ENCODE measurements at regions not wholly inside any gene's neighbourhood (a gene's known extent, or its start where the extent isn't known, plus 50 kb on each side); places are given as distances from the start of the nearest gene placed in this dataset.

DNA sequence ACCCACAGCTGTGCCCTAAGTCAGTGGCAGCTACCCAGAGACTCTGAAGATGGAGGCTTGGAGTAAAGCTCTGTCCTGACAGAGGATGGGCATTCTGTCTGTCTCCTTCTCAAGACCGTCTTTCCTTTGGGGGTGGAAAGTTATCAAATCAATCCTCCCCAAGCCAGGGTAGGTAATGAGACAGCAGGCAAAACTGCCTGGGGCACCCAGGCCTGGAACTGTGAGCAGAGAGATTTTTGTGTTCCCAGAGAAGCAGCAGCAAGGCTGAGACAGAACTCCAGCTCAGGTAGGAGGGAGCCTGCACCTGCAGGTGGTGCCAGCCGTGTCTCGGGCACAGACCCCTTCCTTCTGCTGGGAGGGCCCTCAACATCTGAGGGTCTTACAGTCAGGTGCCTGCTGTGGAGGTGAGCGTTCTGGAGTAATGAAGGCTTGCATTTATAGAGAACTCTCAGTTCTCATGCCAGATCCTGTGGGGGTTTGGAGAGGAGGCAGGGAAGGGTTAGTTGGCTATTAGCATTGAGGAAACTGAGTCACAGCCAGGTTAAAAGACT lies 95.6 kb downstream of the RIPK4 start:
- FAIRE-seq = no peak

DNA sequence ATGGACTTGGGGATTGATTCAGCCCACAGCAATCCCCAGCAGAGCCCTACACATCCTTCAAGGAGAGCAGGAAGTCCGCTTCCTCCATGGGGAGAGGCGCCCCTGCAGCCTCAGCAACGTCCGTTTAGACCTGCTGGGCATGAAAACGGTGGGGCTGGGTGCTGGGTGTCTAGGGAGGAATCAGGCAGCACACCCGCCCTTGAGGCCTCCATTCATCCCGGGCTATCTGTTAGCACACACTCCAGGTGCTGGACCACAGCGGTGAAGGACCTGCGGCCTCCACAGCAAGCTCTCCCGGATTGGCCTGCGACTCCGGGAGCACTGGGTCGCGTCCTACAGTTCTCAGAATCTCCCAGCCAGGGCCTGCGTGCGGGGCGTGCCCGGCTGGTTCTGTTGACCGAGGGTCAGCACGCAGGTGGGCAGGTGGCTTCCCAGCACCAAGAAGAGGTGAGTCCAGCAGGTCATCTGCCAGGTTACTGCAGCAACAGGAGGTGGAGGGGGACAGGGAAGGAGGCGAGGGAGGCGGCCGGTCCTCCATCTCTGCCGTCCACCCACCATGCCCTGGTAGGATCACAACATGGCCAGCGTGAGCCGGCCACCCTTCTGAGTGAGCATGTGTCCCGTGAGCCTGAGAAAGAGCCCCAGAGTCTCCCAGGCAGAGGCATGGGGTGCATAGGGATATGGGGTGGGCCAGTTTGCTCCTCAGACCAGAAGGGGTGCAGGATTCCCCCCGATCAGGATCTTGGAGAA lies 96.6 kb downstream of the RIPK4 start:
- FAIRE-seq = no peak

DNA sequence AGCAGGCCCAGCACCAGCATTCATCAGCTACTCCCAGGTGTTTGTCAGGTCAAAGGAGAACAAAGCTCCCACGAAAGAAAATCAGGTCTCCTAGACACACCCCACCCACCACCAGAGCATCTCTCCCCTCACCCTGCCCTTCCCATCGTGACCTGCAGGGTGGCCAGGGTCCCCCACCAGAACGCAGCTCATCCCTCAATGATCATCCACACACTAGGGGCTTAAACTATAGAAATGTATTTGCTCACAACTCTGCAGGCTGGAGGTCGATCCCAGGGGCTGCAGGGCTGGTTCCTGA lies 97.4 kb downstream of the RIPK4 start:
- FAIRE-seq = no peak

DNA sequence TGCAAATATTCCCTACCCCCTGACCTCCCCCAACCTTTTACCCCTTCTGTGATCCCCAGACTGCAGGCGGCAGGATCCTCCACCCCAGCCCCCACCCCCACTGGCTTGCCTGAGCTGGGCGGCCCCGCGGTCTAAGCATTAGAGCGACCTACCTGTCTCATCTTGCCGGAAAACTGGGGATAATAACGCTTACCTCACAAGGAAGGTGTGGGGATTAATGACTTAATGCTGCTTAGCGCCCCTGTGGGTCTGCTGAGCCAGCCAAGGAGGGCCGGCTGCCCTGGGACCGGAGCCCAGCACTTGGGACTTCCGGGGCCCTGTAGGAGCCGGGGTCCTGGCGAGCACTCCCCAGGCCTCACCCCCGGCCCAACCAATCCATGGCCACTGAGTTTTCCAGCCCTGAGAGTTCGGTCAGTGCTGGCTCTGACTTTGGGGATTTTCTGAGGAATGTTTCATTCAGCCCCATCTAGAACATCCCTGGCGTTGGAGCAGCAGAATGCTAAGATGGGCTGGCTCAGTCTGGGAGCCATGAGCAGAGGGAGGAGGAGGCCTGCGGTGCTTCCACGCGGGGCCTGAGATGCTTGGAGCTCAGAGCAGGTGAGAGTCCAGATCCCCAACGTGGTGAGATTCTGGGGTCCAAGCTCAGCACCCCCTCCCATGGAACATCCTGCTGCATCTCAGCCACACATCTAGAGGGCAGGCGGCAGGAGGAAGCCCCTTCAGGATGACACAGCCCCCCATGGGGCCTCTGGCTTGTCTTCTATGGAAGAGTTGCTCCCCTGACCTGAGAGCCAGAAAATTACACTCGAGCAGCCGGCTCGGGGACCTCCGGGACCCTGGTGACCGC lies 97.9 kb downstream of the RIPK4 start:
- no peak for FAIRE-seq

DNA sequence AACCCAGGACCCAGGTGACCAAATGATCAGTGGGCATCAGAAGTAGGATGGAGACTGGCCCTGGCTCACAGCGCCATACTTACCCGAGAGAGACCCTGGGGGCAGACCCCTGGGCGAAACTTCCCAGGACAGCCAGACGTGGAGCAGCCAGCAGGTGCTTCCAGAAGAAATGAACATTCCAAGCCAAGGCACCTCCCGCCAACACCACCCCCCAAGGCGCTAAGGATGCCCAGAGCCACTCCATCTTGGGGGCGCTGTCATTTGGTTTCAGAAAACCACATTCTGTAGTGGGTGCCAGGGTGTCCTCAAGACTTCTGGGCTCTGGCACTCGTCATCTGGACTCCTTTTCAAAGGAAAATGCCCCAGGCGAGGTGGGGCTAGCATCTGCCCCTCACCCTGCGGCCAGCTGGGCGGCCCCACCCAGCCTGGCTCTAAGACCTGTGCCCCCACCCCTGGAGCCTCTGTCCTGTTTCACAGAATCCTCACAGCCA lies 98.8 kb downstream of the RIPK4 start:
- no peak for FAIRE-seq

DNA sequence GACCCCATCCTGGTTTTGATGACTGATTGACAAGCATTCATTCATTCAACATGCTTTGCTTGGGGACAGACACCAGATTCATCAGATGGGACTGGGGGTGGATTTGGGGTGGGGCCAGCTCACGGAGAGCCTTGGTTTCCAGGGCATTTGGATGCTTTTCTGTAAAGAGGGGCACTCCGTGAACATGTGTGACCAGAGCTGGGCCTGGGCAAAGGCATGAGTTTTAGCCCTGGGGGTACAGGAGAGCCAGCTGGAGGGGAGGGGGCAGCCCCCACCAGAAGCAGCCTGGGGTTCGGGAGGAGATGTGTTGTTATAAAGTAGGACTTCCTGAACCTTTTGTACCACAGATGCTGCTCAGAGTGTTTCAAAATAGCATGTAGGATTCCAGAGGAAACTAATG lies 99.7 kb downstream of the RIPK4 start:
- no peak for FAIRE-seq

DNA sequence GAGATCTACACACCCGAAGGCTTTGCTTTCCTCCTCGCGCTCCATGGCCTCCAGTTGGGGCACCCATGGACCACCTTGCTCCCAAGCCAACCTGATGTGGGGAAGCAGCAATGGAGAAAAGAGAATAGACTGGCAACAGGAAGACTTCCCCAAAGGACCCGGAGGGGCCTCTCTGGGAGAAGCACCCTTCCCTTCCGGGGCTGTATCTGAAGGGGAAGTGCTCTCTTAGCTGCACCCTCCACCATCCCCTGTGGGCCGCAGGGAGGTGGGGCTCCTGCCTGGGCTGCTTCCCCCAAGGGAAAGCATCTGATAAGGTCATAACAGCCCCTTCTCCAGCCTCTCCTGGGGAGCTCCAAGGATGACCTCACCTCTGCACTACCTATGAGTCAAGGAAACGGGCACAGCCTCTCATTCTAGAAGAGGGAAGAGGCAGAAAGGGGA lies 100.2 kb downstream of the RIPK4 start:
- no peak for FAIRE-seq

DNA sequence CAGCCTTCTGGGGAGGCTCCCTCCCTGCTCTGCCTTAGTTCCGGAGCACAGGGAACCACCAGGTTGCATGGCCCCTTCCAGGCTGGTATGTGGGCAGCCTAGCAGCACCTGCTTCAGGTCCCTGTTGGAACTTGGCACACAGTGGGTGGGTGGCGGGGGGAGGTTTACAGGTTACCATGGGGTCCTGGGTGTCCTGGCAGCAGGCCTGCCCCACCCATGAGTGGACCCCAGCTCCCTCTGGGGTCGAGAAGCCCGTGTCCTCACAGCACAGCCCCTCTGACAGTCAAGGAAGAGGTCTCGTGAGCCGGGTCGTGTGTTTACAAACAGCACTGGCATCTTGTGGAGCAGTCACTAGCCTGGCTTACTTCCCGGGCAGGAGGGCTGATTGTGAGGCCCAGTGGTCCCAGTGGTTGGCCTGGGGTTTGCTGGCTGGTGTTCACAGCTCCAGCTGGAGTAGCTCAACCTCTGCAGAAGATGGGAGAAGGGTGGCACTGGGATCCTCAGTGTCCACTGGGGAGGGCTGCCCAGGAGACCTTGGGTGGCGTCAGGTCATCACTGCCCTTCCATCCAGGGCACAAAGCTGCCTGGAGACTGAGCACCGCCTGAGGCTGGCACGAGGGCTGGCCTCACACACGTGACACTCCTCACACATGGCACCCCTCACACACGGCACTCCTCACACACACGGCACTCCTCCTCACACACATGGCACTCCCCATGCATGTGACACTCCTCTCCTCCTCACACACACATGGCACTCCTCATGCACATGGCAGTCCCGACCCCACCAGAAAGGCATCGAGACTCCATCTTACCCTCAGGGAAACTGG lies 100.9 kb downstream of the RIPK4 start:
- no peak for FAIRE-seq

DNA sequence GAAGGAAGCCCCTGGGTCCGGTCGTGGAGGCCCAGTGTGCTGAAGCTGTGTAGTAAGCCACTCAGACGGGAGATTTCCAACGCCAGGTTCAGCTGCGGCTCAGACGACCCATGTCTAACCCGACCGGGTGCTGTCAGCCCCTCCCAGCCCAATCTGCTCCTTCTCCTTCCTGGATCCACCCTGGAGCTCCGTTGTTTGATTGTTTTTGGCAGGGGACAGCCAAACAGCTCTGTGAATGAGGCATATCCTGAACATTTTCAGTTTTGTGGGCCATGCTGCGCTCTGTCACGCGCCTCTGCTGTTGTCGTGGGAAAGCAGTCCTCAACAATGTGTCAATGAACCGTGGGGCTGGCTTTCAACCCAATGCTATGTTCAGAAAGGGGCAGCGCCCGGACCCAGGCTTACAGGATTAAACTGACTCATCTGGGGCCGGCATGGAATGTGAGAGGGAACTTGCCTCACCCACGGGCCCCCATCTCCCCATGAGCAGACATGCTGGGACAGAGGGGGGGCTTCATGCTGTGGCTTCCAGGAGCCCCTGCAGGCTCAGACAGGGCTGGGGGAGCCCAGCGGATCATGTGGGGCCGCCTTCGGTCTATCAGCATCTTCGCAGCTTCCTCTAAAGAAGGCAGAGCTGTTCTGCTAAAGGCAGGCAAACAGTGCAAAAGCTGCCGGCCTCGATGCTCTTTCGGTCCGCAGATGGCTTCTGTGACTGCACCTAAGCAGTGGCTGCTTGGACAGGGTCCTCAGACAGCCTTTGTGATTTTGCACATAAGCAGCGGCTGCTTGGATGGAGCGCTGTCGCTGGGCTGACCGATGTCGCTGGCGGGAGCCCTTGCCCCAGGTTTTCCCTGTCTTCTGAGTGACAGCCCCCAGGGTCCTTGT lies 101.7 kb downstream of the RIPK4 start:
- FAIRE-seq = no peak

DNA sequence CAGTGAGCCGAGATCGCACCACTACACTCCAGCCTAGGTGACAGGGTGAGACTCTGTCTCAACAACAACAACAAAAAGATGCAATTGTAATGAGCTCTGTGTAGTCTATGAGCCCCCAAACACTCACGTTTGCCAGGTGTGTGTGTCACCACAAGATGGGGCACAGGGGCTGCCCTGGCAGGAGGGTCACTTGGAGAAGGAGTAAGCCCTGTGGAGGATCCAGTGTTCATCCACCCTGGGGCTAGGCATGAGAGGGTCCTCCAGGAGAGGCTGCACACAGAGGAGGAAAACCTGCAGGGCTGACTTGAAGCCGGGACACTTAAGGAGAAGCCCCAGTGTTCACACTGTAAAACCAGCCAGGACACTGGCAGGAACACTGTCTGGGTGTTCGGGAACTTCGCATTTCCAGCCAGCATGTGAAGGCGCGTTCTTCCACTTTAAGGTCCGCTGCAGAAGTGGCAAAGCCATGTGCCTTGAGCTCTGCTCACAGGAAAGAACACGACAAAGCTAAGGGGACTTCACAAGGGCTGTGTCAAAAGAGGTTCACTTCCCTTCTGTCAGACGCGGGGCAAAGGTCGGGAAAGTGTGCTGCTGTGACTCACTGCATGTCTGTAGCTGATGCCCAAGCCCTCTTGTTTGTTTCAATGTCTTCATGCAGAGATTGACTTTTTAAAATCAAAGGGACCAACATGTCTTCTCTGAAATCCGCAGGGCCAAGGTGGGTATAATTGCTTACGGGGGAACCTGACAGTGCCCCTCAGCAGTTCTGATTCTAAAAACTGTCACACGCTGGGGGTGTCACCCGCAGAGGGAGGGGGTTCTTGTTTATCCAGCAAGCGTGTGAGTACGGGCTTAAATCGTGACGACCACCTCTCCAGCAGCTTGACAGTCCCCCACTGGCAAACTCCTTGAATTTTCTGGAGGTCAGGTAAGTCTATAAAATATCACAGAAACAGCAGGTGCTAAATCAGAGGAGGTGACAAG lies 102.8 kb downstream of the RIPK4 start:
- no peak for FAIRE-seq

DNA sequence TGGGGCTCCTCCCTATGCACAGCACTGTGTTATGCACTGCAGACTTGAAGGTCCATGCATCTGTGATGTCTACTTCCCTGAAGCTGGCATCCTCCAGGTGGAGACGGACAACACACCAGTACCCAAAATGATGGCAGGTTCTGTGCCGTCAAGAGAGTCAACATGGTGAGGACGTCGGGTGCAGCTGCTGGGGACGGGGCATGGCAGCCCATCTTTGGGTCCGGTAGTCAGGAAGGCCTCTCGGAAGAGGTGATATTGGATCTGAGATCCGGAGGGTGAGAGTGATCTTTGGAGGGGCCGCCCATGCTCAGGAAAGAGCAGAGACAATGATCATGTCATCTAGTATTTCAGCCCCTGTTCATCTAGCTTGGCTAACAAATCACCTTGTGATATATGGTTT lies 104.1 kb downstream of the RIPK4 start:
- FAIRE-seq = no peak

DNA sequence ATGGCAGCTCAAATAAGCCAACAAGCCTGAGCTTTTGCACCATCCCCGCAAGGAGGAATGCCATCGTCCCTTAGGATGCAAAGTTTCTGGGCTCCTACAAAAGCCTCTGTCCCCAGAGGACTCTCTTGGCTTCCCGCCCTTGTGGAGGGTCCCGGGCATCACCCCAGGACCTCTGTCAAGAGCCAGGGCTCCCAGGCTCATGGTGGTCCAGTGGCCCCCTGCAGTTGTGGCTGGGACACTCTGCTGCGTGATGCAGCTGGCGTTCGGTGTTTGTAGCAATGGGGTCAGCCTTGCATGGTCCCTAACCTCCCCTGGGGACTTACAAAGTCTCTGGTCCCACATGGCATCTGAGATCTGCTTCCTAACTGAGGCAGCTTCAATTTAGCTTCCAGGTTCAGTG lies 104.7 kb downstream of the RIPK4 start:
- no peak for FAIRE-seq

DNA sequence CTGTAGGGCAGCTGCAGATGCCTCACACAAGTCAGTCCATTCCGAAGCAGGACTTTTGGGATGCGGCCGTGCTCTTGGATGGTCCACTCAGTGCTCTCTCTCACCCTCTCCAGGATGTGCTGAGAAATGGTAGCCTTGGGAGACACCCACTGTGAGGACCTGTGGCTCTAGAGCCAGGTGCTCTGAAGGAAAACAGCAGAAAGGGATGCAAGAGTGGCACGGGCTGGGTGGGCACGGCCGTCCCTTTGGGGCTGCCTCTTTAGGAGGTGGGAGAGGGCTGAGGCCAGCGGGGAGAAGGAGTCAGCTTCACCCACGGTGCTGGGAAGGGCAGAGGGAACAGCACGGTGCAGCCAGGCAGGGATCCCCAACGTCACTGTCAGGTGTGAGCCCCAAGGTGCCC lies 106.1 kb downstream of the RIPK4 start:
- no peak for FAIRE-seq

DNA sequence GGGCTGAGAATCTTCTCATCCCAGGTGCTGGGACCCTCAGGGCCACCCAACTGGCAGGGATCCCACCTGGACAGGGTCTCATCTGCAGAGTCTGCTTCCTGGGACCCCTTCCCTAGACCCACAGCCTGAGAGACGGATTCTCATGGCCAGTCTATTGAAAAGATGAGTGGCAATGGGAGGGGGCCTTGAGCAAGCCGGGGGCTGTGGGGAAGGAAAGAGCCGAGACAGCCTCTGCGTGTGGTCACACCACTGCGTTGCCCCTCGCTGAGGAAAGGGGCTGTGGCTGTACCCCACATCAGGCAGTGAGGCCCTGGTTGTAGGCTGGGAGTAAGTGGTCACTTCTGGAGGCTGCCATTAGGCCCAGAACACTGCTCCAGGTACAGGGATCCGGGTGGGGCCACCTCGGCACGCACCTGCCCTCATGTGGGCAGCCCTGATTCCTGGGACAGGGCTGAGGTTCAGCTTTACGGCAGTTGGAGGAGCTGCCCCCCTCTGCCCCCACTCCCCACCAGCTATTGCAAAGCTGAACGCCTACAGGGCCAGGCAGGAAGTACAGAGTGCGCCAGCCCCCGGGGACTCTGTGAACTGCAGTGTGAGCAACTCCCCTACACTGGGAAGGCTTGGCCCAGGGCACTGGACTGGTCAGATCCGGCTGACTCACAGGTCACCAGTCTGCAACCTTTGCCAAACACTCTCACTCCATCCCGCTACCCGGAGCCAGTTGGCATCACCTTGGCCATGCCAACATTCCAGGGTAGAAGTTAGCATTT lies 106.9 kb downstream of the RIPK4 start:
- FAIRE-seq = no peak

DNA sequence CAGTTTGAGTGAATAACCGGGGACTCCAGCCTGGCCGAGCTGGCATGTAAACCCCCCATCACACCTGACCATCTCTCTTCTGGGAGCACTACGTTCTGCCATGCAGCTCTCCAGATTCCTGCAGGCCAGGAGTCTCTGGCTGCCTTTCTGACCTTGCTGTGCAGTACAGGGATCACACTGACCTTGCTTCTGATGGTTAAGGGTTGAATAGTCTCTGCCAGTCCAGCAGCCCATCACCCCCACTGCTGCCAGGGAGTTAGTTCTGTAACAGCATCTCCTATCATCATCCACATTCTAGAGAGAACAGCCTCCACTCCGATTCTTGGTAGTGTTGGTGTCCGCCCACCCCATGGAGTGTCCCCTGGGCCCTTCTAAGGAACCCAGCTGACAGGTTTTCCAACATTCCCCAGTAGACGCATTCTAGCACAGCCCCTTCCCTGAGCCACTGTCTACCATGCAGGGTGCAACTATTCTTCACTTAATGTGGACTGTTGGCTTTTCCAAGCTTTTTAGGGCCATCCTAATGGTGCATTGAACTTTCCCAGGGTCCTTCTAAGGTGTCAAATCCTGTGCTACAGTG lies 109.8 kb downstream of the RIPK4 start:
- no peak for FAIRE-seq

DNA sequence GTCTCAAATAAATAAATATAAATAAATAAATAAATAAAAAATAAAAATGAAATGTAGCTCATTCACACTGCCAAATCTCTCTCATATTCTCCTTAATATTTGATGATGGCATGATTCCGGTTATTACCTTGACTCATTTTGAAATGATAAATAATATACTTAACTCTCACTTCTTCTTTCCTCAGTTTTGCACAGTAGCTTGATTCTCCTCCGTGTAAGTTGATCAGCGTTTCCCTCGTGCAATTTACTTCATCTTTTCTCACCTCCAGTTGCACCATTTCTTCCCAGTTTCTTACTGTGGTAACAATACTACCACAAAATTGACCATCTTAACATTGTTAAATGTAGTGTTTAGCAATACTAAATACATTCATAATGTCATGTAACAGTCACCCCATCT lies 111.6 kb downstream of the RIPK4 start:
- no peak for FAIRE-seq

DNA sequence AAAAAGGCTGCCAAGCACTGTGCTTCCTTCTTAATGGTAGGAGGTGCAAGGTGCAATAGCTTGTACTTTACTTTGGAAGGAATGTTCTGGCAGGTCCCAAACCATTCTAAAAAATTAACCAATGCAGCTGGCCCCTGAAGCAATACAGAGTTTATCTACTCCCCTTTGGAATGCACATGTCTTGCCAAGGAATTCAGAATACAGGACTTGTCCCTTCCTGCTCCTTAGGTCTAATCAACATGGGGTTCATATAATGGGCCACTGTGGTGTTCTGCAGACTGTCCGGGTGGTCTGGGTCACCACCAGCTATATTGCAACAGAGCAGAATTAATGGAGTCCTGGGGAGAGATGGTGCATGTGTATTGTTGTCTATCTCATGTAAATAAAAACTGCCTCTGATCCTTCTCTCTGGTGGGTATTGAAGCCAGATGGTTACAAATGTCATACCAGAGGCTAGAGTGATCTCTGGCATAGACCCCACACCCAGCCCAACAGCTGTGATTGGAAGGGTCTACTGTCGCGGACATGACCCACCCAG lies 112.8 kb downstream of the RIPK4 start:
- FAIRE-seq = no peak

DNA sequence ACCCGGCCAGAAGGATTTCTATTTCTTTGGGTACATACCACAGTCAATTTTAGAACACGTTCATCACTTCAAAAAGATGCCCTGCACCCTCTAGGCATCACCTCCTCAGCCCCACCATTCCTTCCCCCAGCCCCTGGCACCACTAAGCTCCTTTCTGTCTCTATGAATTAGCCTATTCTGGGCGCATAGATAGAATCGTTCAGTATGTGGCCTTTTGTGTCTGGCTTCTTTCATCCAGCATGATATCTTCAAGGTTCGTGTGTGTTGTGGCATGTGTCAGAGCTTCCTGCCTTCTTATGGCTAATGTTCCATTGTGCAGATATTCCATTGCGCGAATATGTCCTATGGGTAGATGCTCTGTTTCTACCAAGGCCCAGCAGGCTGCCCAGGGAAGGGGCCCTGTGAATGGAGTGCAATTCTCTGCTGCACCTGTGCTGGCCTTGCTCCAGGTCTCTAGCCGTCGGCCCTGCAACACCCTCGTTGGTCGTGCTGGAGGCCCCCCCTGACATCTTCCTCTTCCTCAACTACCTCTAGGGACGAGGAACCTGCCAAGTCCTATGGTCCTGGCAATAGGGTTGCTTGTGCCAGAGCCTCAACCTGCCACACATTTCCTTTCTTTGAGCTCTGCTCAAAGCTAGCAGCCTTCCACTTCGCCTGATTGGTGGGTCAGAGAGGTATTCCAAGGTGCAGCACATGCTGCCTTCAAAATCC lies 113.5 kb downstream of the RIPK4 start:
- no peak for FAIRE-seq

DNA sequence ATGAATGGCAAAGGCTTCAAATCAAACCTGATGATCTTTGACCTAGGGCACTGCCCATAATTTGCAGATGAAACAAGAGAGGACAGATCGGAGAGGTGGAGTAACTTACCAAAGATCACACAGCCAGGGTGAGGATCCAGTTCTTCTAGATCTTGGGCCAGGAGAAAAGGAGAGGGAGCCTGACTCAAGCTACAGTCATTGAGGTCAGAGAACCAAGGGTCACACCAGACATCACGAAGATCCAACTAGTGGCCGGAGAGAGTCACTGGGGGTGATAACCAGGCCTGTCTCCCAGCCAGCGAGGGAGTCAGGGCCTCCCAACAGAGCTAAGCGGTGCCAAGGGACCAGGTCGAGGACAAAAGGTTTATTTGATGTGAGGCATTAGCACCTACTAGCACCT lies 115.0 kb downstream of the RIPK4 start:
- FAIRE-seq = no peak

Measured in colon (tissue), 2 donors.